Activated T-helper 1 cell treated with Interleukin-2 at 50 U/mL for 16 hours (primary cell): ENCODE measurements at regions not wholly inside any gene's neighbourhood (a gene's known extent, or its start where the extent isn't known, plus 50 kb on each side); places are given as distances from the start of the nearest gene placed in this dataset.
"Not testable (repeated sequence)": the region's sequence is repeated elsewhere in the genome, so short reads cannot be mapped to it uniquely, and the experiment has no call there.

Source experiments
- DNase-seq: peaks from one replicate; pipeline ENCODE4 v3.0.0-alpha.2; 2020; ENCODE audit warnings: low read depth

DNA sequence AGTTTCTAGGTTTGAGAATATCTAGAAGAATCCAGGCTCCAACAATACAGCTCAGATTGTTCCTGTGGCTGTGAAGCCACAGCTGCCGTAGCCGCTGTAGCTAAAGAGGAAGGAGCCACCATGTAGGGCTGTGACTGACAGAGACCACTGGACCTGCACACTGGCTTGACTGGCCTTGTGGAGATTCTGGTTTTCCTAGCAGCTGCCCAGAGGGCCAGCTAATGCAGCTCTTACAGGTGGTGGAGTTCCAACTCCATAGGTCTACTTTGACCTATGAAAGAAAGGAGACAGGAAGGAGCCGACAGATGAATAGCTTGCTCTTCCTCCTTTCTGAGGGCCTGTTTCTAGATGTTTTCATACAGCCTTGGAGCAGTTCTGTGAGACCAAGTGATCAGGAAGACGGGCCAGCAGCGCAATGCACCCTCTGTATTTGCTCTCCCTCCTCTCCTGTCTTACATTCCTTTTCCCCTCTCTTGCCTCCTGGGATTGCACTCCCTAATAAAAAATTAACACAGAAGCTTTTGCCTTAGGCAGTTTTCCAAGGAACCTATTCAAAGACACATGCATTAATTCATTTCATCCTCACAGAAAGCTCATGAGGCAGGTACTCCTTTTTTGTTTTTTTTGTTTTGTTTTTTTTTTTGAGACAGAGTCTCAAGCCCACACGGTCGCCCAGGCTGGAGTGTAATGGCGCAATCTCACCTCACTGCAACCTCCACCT, 51.8 kb upstream of the MYB start:
- DNase-seq, result no peak

DNA sequence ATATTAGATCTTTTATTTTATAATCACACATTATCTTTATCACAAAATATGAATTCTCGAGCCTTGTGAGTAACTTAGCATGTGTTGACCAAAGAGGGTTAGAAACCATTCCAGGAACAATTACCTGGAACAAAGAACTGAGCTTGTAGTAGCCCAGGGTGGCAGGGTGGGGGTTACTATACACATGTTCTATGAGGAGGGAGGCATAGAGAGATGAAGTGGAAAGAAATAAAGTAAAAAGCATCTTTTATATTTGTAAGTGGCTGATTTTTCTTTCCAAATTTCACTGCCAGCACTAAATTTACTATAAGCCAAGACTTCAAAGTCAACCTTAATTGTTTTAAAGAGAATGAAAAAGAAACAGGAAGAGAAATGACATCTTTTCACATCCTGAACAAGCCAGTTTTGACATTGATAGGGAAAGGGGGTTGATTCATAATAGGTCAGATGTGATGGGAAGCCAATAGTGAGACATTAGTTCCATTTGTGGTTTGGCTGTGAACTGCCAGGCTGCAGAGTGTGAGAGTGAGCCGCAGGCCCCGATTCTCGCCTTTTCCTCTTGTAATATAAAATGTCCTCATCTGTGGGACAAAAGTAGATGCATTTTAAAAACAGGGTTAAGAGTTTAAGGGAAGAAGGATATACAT, 52.7 kb upstream of the MYB start:
- peak; percentile 11 for DNase-seq

DNA sequence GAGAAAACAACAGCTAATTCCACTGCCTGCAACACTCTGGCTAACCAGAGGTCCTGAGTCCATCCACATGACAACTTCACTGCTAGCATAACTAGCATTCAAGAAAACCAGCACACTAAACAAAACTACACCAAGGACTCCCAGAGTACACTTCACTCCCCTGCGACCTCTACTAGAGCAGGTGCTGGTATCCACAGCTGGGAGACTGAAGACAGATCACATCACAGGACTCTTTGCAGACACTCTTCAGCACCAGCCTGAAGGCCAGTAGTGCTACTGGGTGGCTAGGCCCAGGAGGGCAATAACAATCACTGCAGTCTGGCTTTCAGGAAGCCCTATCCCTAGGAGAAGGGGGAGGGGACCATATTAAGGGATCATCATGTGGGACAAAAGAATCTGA, 54.4 kb upstream of the MYB start:
- DNase-seq, result no peak

GRCh38 chr6:135126034-135126433, 55.1 kb upstream of the MYB start:
- no peak for DNase-seq

GRCh38 chr6:135121434-135121833, 59.7 kb upstream of the MYB start:
- no peak for DNase-seq

DNA sequence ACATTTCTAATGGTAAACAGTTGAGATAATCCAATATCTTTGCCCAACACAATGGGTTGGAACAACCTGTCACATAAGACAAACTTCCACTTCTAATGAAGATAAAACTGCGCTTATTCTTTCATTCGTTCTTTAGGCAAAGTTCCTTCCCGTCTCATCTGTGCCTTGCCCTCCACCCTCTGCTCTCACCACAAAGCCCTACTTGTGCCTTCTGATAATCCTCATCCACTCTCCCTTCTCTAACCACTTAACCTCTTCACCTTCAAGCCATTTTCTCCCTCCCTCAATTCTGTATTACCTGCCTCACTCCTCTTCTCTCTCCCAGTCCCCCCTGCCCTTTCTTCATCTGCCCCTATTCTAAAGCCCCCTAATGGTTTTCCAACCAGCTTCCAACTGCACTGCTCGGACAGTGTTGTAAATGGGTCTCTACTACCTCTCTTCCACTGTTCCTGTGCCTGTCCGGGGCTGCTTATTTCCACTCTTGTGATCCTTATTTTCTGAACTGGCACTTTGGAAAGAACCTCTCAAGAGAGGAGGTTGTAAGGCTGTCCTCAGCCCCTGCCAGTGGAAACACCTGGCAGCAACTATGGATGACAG, 62.9 kb upstream of the MYB start:
- DNase-seq, result no peak

GRCh38 chr6:135117413-135117968, 62.9 kb upstream of the HBS1L start:
- DNase-seq, result no peak

- DNase-seq, result no peak
Observed at GRCh38 chr6:135116571-135116970, 61.9 kb upstream of the HBS1L start.

DNA sequence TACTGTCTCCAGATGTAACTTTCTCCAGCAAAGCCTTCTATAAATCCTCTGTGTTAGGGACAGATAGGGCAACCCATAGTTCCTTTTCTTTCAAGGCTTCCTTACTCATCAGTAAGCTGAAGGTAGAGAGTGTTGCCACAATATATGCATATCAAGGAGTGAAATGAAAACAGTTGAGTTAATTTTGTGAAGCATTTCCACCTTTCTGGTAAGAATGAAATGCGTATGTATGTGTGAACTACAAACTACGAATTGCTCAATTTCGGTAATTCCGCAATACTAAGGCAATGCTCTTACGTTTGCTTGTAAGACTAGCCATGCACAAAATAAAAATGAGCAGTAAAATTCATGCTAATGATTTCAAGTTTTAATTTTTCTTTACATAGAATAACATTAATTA, 61.2 kb upstream of the HBS1L start:
- DNase-seq, result no peak

DNA sequence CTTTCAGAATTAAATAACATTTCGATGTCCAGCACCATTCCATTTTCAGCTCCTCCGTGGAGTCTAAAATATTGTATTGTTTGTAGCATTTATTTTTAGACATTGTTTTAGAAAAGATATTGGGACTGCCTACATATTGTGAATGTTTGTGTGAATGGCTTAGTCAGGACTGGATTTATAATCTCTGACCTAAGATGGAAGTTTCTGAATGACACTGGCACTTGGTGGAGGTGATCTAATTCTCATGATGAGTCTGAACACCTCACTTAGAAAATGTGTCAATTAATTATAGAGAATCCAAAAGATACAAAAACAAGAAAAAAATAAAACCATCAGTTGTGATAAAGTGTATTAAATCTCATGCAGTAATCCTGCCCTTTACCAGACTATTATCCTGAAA, 60.8 kb upstream of the HBS1L start:
- no peak for DNase-seq

GRCh38 chr6:135114355-135115145, 59.9 kb upstream of the HBS1L start:
- DNase-seq, result peak; percentile 8

- no peak for DNase-seq
Observed at GRCh38 chr6:135113860-135114259, 59.2 kb upstream of the HBS1L start.

- DNase-seq, result not testable (repeated sequence)
Observed at GRCh38 chr6:135112951-135113350, 58.3 kb upstream of the HBS1L start.

DNA sequence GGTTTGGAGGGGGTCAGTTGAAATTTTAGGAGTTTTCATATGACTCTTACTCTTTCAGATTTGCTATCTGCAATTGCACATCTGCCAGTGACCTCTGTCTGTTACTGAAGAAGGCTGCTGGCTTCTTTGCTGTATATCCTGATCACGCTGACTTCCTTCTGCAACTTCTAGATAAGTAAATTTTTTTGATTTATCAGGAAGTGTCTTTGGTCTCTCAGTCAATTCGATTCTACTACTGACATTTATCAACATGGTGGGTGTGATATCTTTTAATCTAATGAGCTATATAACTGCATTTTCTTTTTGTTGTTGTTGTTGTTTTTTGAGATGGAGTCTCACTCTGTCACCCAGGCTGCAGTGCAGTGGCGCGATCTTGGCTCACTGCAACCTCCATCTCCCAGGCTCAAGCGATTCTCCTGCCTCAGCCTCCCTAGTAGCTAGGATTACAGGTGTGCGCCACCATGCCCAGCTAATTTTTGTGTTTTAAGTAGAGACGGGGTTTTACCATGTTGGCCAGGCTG, 55.7 kb upstream of the HBS1L start:
- not testable (repeated sequence) for DNase-seq

- DNase-seq, result no peak
Observed at GRCh38 chr6:135109761-135110160, 55.1 kb upstream of the HBS1L start.

- DNase-seq, result no peak
Observed at GRCh38 chr6:135108692-135109091, 54.1 kb upstream of the HBS1L start.

DNA sequence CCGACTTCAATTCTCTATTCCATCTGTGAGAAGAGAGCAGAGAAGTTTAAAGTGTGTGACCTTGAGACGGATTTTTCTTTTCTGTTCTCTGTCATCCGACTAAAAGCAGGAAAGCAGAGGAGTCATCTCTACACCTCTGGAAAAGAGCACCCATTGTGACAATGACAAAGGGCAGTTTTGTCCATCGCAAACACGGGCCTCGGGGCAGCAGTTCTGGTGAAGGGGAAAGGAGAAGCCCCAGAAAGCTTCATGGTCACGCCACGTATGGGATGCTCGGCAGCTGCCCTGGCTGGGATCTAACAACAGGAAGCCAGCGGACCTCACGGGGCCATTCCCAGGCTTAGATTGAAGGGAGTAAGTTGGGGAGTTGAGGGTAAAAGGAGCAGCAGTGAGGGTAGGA, 52.0 kb upstream of the HBS1L start:
- no peak for DNase-seq

- DNase-seq, result no peak
Observed at GRCh38 chr6:135105710-135106109, 51.1 kb upstream of the HBS1L start.

- DNase-seq, result no peak
Observed at GRCh38 chr6:135105299-135105698, 50.7 kb upstream of the HBS1L start.
